ENCODE measurements at regions not wholly inside any gene's neighbourhood (a gene's known extent, or its start where the extent isn't known, plus 50 kb on each side); places are given as distances from the start of the nearest gene placed in this dataset.

GRCh38 chr5:33254579-33254978 lies 186.2 kb upstream of the TARS1 start:
- TF ChIP-seq CTCF (conservative IDR thresholded peaks at IDR 0.05; ENCODE audit: low read depth, low read length) = no peak
- H3K4me3 ChIP-seq (ENCODE audit: low read depth, low read length) = no peak overlapping the region
- DNase-seq (ENCODE audit: low read depth) = no peak

- DNase-seq (ENCODE audit: low read depth) = peak; percentile 88
- peak; percentile 3 for TF ChIP-seq CTCF (conservative IDR thresholded peaks at IDR 0.05; ENCODE audit: low read depth, low read length)
- H3K4me3 ChIP-seq (ENCODE audit: low read depth, low read length) = no peak overlapping the region
Measured at GRCh38 chr5:33257807-33258429, 182.8 kb upstream of the TARS1 start.

GRCh38 chr5:33258553-33258952 lies 182.2 kb upstream of the TARS1 start:
- DNase-seq (ENCODE audit: low read depth) = no peak
- no peak for TF ChIP-seq CTCF (conservative IDR thresholded peaks at IDR 0.05; ENCODE audit: low read depth, low read length)
- no peak overlapping the region for H3K4me3 ChIP-seq (ENCODE audit: low read depth, low read length)

GRCh38 chr5:33260098-33260497 lies 180.7 kb upstream of the TARS1 start:
- DNase-seq (ENCODE audit: low read depth) = no peak

GRCh38 chr5:33261305-33261704 lies 179.5 kb upstream of the TARS1 start:
- TF ChIP-seq CTCF (conservative IDR thresholded peaks at IDR 0.05; ENCODE audit: low read depth, low read length) = no peak
- peak; percentile 56 for DNase-seq (ENCODE audit: low read depth)
- no peak overlapping the region for H3K4me3 ChIP-seq (ENCODE audit: low read depth, low read length)

More at GRCh38 chr5:33260098-33260497, 180.7 kb upstream of the TARS1 start:
- no peak overlapping the region for H3K4me3 ChIP-seq (ENCODE audit: low read depth, low read length)
- no peak for TF ChIP-seq CTCF (conservative IDR thresholded peaks at IDR 0.05; ENCODE audit: low read depth, low read length)

- DNase-seq (ENCODE audit: low read depth) = no peak
- no peak overlapping the region for H3K4me3 ChIP-seq (ENCODE audit: low read depth, low read length)
- TF ChIP-seq CTCF (conservative IDR thresholded peaks at IDR 0.05; ENCODE audit: low read depth, low read length) = no peak
Measured at GRCh38 chr5:33261747-33262146, 179.0 kb upstream of the TARS1 start.

- DNase-seq (ENCODE audit: low read depth) = no peak
- H3K4me3 ChIP-seq (ENCODE audit: low read depth, low read length) = no peak overlapping the region
- no peak for TF ChIP-seq CTCF (conservative IDR thresholded peaks at IDR 0.05; ENCODE audit: low read depth, low read length)
Measured at GRCh38 chr5:33267801-33268200, 173.0 kb upstream of the TARS1 start.

Data from choroid plexus epithelial cell (primary cell).